ENCODE measurements at regions not wholly inside any gene's neighbourhood (a gene's known extent, or its start where the extent isn't known, plus 50 kb on each side); places are given as distances from the start of the nearest gene placed in this dataset.

GRCh38 chr9:89887286-89887685 lies 282.5 kb downstream of the GADD45G start:
- no TSS peak for BruUV-seq (replicated peaks)
- TF ChIP-seq ZNF274 (IDR thresholded peaks at IDR 0.05; ENCODE audit: low read depth, low read length): no peak
- Histone ChIP-seq H3K36me3 (ENCODE audit: control insufficient read depth in 1 of 2, insufficient read depth in 2 of 2, low read length in 2 of 2) (no peaks in the 10 kb centered on the region), H2AFZ (ENCODE audit: low read depth, low read length, poor library complexity, severe bottlenecking) (no peak overlapping the region), H4K20me1 (ENCODE audit: insufficient read depth) (no peaks in the 10 kb centered on the region), H3K9ac (ENCODE audit: low read length) (no peak overlapping the region), H3K9me3 (ENCODE audit: control insufficient read depth in 1 of 2, insufficient read depth in 1 of 2, low read depth in 1 of 2, low read length in 2 of 2) (no peaks in the 10 kb centered on the region), H3K79me2 (ENCODE audit: insufficient read depth, low read length) (no peaks in the 10 kb centered on the region), H3K27me3 (ENCODE audit: insufficient read depth, low read length) (peaks cover 4% of the 10 kb centered on the region; the same call in 1 of the 2 replicates), H3K9me2 (ENCODE audit: insufficient read depth) (no peaks in the 10 kb centered on the region), H3K27ac (ENCODE audit: low read depth, low read length) (no peak overlapping the region), H3K4me1 (ENCODE audit: control insufficient read depth in 1 of 2, insufficient read depth in 2 of 2, low read length in 2 of 2) (no peaks in the 10 kb centered on the region), H3K4me3 (replicated peaks in 1 of 2; ENCODE audit: low read depth in 1 of 2, low read length in 2 of 2) (no peak overlapping the region), H3K4me2 (ENCODE audit: low read length) (no peak overlapping the region)
- ChIA-PET POLR2A (no interaction called here), RAD21 (ENCODE audit: low non-redundant PET in 1 of 2, low total read pairs in 2 of 2, uncharacterized antibody in 2 of 2, unreplicated experiment in 2 of 2) (no interaction called here), CTCF (no interaction called here)
- intact Hi-C loops (cut with micrococcal nuclease): no loop called here
- DNase-seq (ENCODE audit: low read depth, low spot score): no peak
- ATAC-seq: no peak

- no peak overlapping the region for H3K4me2 ChIP-seq (ENCODE audit: low read length)
- no peak for DNase-seq (ENCODE audit: low read depth, low spot score)
- H4K20me1 ChIP-seq (ENCODE audit: insufficient read depth): no peaks in the 10 kb centered on the region
- no peak overlapping the region for H3K4me3 ChIP-seq (replicated peaks in 1 of 2; ENCODE audit: low read depth in 1 of 2, low read length in 2 of 2)
- no peak for ATAC-seq
- TF ChIP-seq CEBPB (IDR thresholded peaks at IDR 0.05; ENCODE audit: low read depth) (no peak), JUND (IDR thresholded peaks at IDR 0.05) (no peak), REST (IDR thresholded peaks at IDR 0.05; ENCODE audit: low read depth) (no peak), ZFX (IDR thresholded peaks at IDR 0.05) (no peak), SP1 (IDR thresholded peaks at IDR 0.05; ENCODE audit: low read depth) (no peak), ELF1 (IDR thresholded peaks at IDR 0.05; ENCODE audit: borderline replicate concordance, low read depth) (no peak), RAD21 (IDR thresholded peaks at IDR 0.05; ENCODE audit: low read depth) (no peak), SRF (IDR thresholded peaks at IDR 0.05; ENCODE audit: low read depth) (no peak), POLR2AphosphoS5 (IDR thresholded peaks at IDR 0.05; ENCODE audit: low read depth, low read length) (no peak), MAX (IDR thresholded peaks at IDR 0.05) (no peak)
- RAD21 ChIA-PET (ENCODE audit: low non-redundant PET in 1 of 2, low total read pairs in 2 of 2, uncharacterized antibody in 2 of 2, unreplicated experiment in 2 of 2): no interaction called here
- H3K27me3 ChIP-seq (ENCODE audit: insufficient read depth, low read length): peaks cover 4% of the 10 kb centered on the region; the same call in 1 of the 2 replicates
- no peak overlapping the region for H3K9ac ChIP-seq (ENCODE audit: low read length)
- no TSS peak for BruUV-seq (replicated peaks)
- intact Hi-C loops (cut with micrococcal nuclease): no loop called here
- no peaks in the 10 kb centered on the region for H3K4me1 ChIP-seq (ENCODE audit: control insufficient read depth in 1 of 2, insufficient read depth in 2 of 2, low read length in 2 of 2)
- no peaks in the 10 kb centered on the region for H3K9me2 ChIP-seq (ENCODE audit: insufficient read depth)
- H2AFZ ChIP-seq (ENCODE audit: low read depth, low read length, poor library complexity, severe bottlenecking): no peak overlapping the region
- H3K36me3 ChIP-seq (ENCODE audit: control insufficient read depth in 1 of 2, insufficient read depth in 2 of 2, low read length in 2 of 2): no peaks in the 10 kb centered on the region
- CTCF ChIA-PET: no interaction called here
- no peaks in the 10 kb centered on the region for H3K9me3 ChIP-seq (ENCODE audit: control insufficient read depth in 1 of 2, insufficient read depth in 1 of 2, low read depth in 1 of 2, low read length in 2 of 2)
- H3K79me2 ChIP-seq (ENCODE audit: insufficient read depth, low read length): no peaks in the 10 kb centered on the region
- no peak overlapping the region for H3K27ac ChIP-seq (ENCODE audit: low read depth, low read length)
- POLR2A ChIA-PET: no interaction called here
Observed at GRCh38 chr9:89888233-89888632, 283.4 kb downstream of the GADD45G start.
